Ovary (tissue), 7 donors: ENCODE measurements at regions not wholly inside any gene's neighbourhood (a gene's known extent, or its start where the extent isn't known, plus 50 kb on each side); places are given as distances from the start of the nearest gene placed in this dataset.

Experiments
- DNase-seq, 5 donors: peaks; one replicate each; pipeline ENCODE4 v3.0.0-alpha.2; 2019 to 2020
- H3K27ac ChIP-seq, 2 donors: fragments of 200-600 bp; one replicate each; pipeline versions ENCODE4 v1.5.1 to v1.8.0; 2019 to 2022
- H3K27me3 ChIP-seq: fragments of 200-600 bp; one replicate; pipeline ENCODE4 v1.8.0; 2022
- H3K36me3 ChIP-seq: fragments of 200-600 bp; sonication (generic); one replicate; pipeline ENCODE4 v1.5.1; 2019
- H3K4me1 ChIP-seq: one replicate; pipeline ENCODE4 v1.8.1; 2013; ENCODE audit warnings: mild to moderate bottlenecking, moderate library complexity; ENCODE audit not compliant: insufficient read depth
- H3K4me3 ChIP-seq: fragments of 200-600 bp; sonication (generic); one replicate; pipeline ENCODE4 v1.5.1; 2017
- H3K9me3 ChIP-seq, 2 donors: fragments of 200-600 bp in 1 of 2; sonication (generic) in 1 of 2; one replicate each; pipeline versions ENCODE4 v1.5.1 to v1.8.1; 2013 to 2019; ENCODE audit warnings: mild to moderate bottlenecking in 1 of 2, moderate library complexity in 1 of 2
- EP300 ChIP-seq: sonication (generic); formaldehyde crosslinking; IDR thresholded peaks from one replicate; pipeline ENCODE4 v1.6.1; 2017; ENCODE audit warnings: antibody characterized with exemption
- POLR2A ChIP-seq: fragments of 450-650 bp; IDR thresholded peaks from one replicate; pipeline ENCODE4 v1.6.1; 2017; ENCODE audit warnings: antibody characterized with exemption, mild to moderate bottlenecking, moderate library complexity
- WGBS, 3 donors: extraction: QIAGEN DNeasy Blood & Tissue Kit in 1 of 3; methylation state at CpG; one replicate each; pipeline versions ENCODE4 v1.1.5 to v1.1.7; 2013 to 2017; 5-methylcytosine and 5-hydroxymethylcytosine counted together
- intact Hi-C, 4 donors: fragments of 100-400 bp; cut with DNase I; formaldehyde crosslinking; loops; one replicate each; pipeline versions ENCODE4 v1.11.0 to v1.15.1; 2022 to 2023
- TF ChIP-seq, protein P1 (sequence below), 3 donors: fragments of 450-650 bp in 2 of 3; fragments of 200-600 bp in 1 of 3; IDR thresholded peaks; one replicate each; pipeline versions ENCODE4 v1.5.1 to v1.8.0; 2016 to 2022; ENCODE audit warnings: antibody characterized with exemption in 3 of 3, mild to moderate bottlenecking in 1 of 3
- donor health status: DM: no; HTN: no; CAD: no; lungs with moderate emphysema.
- donor health status: DM: no; HTN: no; CAD: no.
- donor health status: Bipolar disorder and iron deficiency.
- donor health status: DM: no; HTN: no; CAD: no.
- donor health status: DM: yes; HTN: yes; CAD: no.

DNA sequence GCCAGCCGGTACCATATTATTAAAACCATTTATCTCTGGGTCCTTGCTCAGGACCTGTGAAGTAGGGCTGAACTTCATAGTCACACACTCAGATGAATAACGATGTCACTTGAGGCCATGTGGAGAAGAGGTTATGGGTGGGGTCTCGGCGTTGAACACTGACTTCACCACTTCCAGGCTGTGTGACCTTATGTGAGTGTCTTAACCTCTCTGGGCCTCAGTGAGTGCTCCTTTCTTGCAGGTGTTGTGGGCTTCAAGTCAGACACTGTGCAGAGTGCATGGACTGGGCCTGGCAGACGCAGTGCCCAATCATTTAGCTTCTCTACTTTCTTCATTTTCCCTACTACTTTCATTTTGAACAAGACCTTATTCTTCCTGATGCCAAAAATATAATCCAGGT is 278.8 kb downstream of the PBX3 start:
- 70 to 92% (median 84%) methylated on average over 5 of the region's 5 CpGs for WGBS, 3 donors
- TF ChIP-seq, protein P1, sequence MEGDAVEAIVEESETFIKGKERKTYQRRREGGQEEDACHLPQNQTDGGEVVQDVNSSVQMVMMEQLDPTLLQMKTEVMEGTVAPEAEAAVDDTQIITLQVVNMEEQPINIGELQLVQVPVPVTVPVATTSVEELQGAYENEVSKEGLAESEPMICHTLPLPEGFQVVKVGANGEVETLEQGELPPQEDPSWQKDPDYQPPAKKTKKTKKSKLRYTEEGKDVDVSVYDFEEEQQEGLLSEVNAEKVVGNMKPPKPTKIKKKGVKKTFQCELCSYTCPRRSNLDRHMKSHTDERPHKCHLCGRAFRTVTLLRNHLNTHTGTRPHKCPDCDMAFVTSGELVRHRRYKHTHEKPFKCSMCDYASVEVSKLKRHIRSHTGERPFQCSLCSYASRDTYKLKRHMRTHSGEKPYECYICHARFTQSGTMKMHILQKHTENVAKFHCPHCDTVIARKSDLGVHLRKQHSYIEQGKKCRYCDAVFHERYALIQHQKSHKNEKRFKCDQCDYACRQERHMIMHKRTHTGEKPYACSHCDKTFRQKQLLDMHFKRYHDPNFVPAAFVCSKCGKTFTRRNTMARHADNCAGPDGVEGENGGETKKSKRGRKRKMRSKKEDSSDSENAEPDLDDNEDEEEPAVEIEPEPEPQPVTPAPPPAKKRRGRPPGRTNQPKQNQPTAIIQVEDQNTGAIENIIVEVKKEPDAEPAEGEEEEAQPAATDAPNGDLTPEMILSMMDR (IDR thresholded peaks at IDR 0.05), result no peak
- TF ChIP-seq POLR2A, result no peak
- TF ChIP-seq EP300, result no peak
- no peaks in the 10 kb centered on the region for H3K27me3 ChIP-seq
- no peak for DNase-seq
- no peak overlapping the region for H3K4me3 ChIP-seq
- H3K36me3 ChIP-seq, result no peaks in the 10 kb centered on the region
- no peaks in the 10 kb centered on the region for H3K9me3 ChIP-seq
- intact Hi-C loops, result no loop called here
- H3K27ac ChIP-seq, result no peak overlapping the region
- H3K4me1 ChIP-seq, result no peaks in the 10 kb centered on the region

DNA sequence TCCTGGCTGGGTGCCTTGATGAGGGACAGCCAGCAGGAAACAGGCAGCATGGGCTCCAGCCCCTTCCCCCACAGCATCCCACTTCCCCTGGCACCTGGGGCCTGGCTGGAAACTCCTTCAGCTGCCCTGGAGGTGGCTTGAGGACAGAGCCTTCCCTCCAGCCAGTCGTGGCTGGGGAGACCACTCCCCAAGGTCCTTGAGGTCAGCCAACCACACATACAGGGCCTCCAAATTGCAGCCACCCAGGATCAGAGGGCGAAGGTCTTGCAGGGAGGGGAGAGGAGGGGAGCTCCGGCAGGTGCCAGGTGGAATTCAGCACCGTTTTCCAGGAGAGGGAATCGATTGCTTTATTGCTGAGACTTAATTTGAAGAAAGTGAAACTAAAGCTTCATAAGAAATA is 280.4 kb downstream of the PBX3 start:
- no peaks in the 10 kb centered on the region for H3K4me1 ChIP-seq
- 49 to 54% (median 53%) methylated on average over 5 of the region's 5 CpGs for WGBS, 3 donors
- TF ChIP-seq, protein P1 (IDR thresholded peaks at IDR 0.05), result no peak
- TF ChIP-seq EP300 (no peak), POLR2A (no peak)

GRCh38 chr9:126028746-126029145 is 281.6 kb downstream of the PBX3 start:
- Histone ChIP-seq H3K9me3 (no peaks in the 10 kb centered on the region), H3K27me3 (no peaks in the 10 kb centered on the region), H3K36me3 (no peaks in the 10 kb centered on the region), H3K4me3 (no peak overlapping the region), H3K4me1 (no peaks in the 10 kb centered on the region), H3K27ac (no peak overlapping the region)
- intact Hi-C loops, result no loop called here
- WGBS, 3 donors, result 91 to 97% (median 94%) methylated on average over 10 of the region's 10 CpGs
- TF ChIP-seq, protein P1 (IDR thresholded peaks at IDR 0.05), result no peak
- DNase-seq, result no peak

More for the DNA sequence above, 280.4 kb downstream of the PBX3 start:
- H3K4me3 ChIP-seq, result no peak overlapping the region
- H3K27me3 ChIP-seq, result no peaks in the 10 kb centered on the region
- no peak overlapping the region for H3K27ac ChIP-seq
- no peaks in the 10 kb centered on the region for H3K9me3 ChIP-seq
- intact Hi-C loops, result no loop called here
- DNase-seq, result no peak
- no peaks in the 10 kb centered on the region for H3K36me3 ChIP-seq

GRCh38 chr9:126030716-126031115 is 283.5 kb downstream of the PBX3 start:
- Histone ChIP-seq H3K27ac (no peak overlapping the region), H3K27me3 (no peaks in the 10 kb centered on the region), H3K36me3 (no peaks in the 10 kb centered on the region), H3K9me3 (no peaks in the 10 kb centered on the region), H3K4me3 (no peak overlapping the region), H3K4me1 (no peaks in the 10 kb centered on the region)
- TF ChIP-seq POLR2A (no peak), EP300 (no peak)
- TF ChIP-seq, protein P1 (IDR thresholded peaks at IDR 0.05), result no peak
- 67 to 74% (median 72%) methylated on average over 7 of the region's 7 CpGs for WGBS, 3 donors
- intact Hi-C loops, result no loop called here
- no peak for DNase-seq

DNA sequence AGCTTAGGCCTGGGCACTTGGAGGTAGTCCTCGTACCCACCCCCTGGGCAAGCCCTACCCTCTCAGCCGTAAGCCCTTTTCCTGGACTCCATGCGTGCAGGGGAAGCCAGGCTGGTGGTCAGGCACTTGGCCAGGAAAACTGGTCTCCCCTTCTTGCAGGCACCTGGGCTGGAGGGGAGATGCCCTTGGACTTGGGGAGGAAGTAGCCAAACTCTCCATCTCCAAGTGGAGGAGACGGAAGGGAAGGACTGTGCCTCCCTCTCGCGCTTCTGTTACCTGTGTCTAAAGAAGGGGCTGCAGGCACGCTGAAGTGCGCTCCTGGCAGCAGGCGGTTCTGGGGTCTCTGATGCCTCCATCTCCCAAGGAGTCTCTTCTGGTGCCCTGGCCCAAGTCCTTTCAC is 283.9 kb downstream of the PBX3 start:
- Histone ChIP-seq H3K36me3 (no peaks in the 10 kb centered on the region), H3K4me3 (no peak overlapping the region), H3K9me3 (no peaks in the 10 kb centered on the region), H3K27me3 (no peaks in the 10 kb centered on the region), H3K4me1 (no peaks in the 10 kb centered on the region), H3K27ac (no peak overlapping the region)
- TF ChIP-seq, protein P1 (IDR thresholded peaks at IDR 0.05), result no peak
- TF ChIP-seq POLR2A (no peak), EP300 (no peak)
- intact Hi-C loops, result no loop called here
- no peak for DNase-seq
- 81 to 88% (median 84%) methylated on average over 9 of the region's 9 CpGs for WGBS, 3 donors
